GM21515 (cell line): ENCODE measurements at regions not wholly inside any gene's neighbourhood (a gene's known extent, or its start where the extent isn't known, plus 50 kb on each side); places are given as distances from the start of the nearest gene placed in this dataset.
"Not testable (repeated sequence)": the region's sequence is repeated elsewhere in the genome, so short reads cannot be mapped to it uniquely, and the experiment has no call there.

Source experiments
- ATAC-seq: cut with Tn5 transposase; IDR thresholded peaks from one replicate; pipeline ENCODE4 v1.9.1; 2021; ENCODE audit not compliant: unreplicated experiment

DNA sequence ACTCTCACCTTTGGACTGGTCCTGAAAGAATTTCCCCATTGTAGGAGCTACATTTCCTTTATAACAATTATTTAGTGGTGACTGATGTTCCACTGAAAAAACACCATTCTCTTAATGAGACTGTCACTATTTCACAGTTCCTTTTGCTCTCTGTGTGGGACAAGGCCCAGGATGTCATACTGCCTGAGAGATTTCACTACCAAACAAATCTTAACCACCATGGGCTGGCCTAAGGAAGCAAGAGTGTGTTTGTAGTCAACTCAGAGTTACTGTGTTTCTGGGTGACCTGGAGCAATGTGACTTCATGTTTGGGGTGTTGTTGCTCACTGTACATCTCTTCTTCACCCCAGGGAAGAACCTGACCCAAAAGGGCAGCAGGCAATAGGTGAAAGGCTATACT is 50.1 kb upstream of the ZNF608 start:
- ATAC-seq = no peak

- ATAC-seq = no peak
Observed at GRCh38 chr5:124797665-124798087, 51.2 kb upstream of the ZNF608 start.

- ATAC-seq = no peak
Observed at GRCh38 chr5:124798890-124799289, 52.5 kb upstream of the ZNF608 start.

DNA sequence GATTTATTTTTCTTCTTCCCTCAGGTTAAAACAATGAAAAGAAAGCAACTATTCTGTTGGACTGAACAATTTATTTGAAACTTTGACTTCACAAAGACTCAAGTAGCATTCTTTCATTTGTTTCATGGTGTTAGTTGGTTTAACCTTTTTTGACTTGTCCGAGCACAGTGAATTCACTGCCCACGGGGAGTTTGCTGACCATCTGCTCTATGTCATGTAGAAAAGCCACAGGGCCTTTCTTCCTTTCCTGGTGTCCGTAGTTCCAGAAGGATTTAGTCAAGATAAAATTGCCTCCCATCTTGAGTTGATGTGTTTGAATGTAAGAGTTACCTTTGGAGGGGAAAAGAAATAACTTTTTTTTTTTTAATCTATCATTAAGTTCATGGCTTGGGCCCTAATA is 55.1 kb upstream of the ZNF608 start:
- no peak for ATAC-seq

DNA sequence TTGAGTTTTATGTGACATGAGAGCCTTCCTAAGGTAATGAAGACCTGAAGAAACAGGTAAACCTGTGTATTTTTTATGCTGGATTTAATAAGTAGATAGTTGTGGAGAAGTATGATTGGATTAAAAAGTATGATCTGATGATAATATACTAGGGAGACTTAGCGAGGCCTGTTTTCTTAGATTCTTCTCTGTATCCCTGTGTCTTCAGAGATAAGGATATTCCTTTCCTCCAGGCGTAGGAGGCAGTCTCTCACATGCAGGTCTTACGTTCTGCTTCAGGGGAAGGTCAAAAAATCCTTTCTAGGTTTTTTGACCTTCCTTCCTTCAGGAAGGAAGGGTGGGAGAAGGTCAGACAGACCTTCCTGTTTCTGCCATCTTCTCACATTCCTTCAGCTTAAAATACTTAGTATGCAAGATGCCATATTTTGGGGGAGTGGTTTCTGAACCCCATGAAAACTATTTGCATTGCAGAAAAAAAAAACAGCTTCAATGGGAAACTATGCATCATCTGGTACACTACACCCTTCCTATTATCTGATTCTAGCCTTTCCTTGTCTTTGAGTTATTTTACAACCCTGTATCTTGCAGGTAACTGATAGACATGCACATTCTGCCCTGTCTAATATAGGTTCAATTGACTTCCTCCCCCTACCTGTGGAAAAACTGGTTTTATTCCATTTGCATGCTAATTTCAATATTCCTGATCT is 57.3 kb upstream of the ZNF608 start:
- no peak for ATAC-seq

DNA sequence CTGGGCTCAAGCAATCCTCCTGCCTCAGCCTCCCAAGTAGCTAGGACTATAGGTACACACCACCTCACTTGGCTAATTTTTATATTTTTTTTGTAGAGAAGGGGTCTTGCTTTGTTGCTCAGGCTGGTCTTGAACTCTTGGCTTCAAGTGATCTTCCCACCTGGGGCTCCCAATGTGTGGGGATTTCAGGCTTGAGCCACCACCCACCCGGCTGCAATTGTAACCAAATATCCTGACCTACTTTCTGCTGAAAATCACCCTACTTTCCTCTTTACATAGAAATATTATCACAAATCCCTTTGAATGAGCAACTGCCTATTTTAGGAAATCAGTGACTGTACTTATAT is 59.6 kb upstream of the ZNF608 start:
- no peak for ATAC-seq

DNA sequence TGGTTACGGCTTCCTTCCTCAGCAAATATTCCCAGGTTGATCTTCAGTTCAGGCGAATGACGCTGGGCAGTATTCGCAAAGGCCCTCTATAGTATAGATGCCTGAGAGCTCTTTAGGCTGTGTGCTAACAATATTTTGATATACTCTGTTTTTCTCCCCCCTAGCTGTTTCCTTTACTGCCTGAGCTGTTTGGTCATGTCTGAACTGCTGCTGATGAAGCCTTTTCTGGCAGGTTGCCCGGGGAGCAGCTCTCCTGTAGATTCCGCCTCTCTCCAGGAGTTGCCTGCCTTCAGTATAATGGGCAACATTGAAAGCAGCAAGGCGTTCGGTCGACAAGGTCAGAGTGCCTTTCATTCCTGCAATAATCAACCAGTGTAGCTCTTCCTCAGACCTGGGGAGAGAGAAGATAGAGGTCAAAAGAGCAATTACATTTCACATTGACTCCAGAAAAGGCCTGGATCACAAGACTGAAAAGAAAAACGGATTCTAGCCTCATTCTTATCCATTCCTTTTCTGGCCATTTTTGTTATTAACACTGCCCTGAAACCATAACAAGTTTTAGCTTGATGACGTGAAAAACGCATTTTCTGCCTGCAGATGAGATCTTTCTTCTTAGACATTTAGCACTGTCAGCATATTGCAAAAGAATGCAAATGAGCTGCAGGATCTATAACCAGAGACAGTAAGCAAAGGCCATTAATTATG is 60.1 kb upstream of the ZNF608 start:
- ATAC-seq = no peak

- ATAC-seq = no peak
Observed at GRCh38 chr5:124808842-124809268, 62.4 kb upstream of the ZNF608 start.

GRCh38 chr5:124810396-124811006 is 64.1 kb upstream of the ZNF608 start:
- ATAC-seq = no peak

DNA sequence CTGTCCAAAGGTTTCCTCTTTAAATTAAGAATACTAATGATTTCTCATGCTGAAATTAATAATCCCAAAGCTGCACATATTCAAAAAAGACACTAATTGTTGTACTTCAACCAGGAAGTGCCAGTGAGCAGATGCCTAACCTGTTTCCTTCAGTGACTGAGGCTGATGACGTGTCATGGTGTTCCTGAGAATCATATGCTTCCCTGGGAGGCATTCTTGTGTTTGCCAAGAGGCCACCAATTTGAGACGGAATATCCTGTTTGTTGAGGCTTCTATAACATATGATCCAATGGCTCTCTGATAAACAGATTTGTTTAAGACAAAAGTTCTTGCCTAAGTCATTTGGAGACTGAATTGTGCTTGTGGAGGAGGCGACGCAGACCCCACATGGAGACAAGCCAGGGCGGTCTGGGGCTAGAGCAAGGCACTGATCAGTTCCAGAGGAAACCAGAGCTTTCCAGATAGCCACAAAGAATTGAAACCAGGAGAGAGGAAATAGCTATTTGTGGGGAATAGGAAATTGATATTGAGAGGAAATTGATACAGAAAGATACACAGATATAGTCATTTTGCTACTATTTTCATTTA is 66.4 kb upstream of the ZNF608 start:
- ATAC-seq = no peak

GRCh38 chr5:124816381-124816780 is 69.9 kb upstream of the ZNF608 start:
- ATAC-seq = no peak

- ATAC-seq = no peak
Observed at GRCh38 chr5:124819201-124819600, 72.8 kb upstream of the ZNF608 start.

DNA sequence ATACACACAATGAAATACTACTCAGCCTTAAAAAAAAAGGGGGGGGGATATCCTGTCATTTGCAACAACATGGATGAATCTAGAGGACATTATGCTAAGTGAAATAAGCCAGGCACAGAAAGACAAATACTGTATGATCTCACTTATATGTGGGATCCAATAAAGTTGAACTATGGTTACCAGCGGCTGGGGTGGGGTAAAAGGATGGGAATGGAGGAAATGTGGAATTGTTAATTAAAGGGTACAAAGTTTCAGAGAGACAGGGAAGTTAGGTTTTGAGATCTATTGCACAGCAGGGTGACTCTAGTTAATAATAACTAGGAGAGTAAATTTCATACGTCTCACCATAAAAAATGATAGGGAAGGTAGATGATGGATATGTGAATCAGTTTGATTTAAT is 76.2 kb upstream of the ZNF608 start:
- no peak for ATAC-seq

DNA sequence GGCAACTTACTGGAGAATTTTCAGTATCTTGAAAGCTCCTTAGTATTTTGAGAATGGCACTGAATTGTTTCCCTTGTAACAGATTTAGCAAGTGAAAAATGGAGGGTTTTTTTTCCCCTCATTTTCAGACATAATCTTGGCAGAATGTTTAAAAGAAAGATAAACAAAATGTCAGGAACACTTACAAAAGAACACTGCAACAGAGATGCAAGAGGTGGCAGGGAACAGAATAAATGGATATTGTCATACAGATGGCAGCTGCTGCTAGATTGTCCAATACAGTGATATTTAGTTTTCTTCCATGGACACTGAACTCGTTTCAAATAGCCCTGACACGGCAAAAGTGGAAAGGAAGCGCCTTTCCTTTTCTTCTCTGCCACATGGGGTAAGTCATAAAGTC is 76.9 kb upstream of the ZNF608 start:
- no peak for ATAC-seq

DNA sequence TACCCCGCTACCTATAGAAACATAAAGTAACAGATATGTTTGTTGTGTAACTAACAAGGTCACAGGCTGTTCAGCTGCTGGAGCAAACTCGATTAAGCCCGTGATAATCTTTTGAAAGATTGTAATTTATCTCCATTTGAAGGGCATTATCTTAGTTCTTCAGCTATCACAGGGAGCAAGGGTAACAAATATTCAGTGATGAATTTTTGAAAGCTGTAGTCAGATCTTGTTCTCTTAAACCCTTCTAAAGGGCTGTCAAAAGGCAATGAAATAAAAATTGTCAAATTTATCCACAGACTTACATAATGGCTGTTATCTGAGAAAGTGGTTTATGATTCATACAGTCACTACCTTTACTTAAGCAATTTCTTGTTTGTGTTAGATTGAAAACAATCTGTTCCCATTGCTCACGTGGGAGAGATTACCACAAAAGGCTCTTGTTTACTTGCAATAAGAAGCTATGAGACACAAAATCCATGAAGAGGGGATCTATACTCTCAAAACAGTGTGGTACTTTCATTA is 78.3 kb upstream of the ZNF608 start:
- no peak for ATAC-seq

DNA sequence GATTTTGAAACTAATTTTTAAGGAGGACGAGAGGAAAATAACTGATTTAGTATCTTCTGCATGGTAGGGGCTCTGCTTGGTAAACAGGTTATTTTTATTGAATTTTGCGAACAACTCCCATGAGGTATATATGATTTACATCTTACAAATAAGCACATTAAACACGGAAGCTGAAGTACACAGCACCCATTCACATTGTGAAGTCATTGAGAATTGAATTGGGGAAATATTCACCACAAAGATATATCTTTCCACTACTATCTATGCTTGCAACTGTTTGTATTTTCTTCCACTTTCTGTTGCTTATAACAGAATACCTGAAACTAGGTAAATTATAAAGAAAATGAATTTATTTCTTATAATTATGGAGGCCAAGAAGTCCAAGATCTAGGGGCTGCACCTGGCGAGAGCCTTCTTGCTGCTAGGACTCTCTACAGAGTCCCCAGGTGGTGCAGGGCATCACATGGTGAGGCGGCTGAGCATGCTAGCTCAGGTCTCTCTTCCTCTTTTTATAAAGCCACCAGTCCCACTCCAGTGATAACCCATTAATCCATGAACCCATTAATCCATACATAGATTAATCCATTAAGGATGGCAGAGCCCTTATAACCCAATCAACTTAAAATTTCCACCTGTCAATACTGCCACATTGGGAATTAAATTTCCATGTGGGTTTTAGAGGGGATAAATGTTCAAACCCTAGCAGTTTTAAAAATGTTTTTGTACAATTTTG is 79.0 kb upstream of the ZNF608 start:
- peak; percentile 83 for ATAC-seq

DNA sequence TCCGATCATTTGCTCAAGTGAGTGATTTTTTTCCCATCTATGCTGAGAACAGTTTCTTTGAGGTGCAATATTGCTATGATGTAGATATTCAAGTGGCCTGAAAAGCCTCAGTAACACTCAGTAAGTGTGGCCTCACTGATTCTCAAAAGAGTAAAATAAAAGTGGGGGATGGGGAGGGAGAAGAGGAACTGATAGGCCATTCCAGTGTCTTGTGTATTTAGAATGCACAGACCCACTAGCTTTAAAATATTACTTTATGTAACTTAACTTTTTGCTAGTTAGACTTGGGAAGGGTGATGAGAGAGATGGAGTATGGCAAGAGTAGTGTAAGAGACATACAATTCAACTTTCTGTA is 79.5 kb upstream of the ZNF608 start:
- peak; percentile 7 for ATAC-seq

GRCh38 chr5:124828731-124829234 is 82.3 kb upstream of the ZNF608 start:
- no peak for ATAC-seq

DNA sequence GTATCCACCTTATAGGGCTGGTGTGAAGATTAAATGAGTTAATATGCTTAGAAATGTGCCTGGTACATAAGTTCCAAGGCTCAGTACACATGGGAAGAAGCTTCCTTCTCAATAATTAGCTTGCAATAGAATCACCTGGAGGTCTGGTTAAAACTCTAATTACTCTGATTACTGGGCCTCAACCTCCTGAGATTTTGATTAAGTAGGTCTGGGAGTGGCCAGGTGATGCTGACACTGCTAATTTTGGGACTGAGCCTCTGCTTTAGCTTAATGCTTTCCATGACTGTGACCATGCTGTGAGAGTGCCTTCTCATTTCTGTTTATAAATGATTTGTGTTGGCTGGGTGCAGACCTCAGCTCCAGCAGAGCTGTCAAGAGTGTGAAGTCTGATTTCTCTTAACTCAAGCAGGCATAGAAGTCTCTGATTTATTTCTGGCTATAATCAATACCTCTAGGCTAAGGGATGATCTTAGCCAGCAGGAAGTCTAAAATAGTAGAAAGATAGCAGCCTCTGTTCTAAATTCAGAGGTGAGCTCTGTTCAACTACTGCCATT is 85.3 kb upstream of the ZNF608 start:
- no peak for ATAC-seq

- no peak for ATAC-seq
Observed at GRCh38 chr5:124832510-124832909, 86.1 kb upstream of the ZNF608 start.

DNA sequence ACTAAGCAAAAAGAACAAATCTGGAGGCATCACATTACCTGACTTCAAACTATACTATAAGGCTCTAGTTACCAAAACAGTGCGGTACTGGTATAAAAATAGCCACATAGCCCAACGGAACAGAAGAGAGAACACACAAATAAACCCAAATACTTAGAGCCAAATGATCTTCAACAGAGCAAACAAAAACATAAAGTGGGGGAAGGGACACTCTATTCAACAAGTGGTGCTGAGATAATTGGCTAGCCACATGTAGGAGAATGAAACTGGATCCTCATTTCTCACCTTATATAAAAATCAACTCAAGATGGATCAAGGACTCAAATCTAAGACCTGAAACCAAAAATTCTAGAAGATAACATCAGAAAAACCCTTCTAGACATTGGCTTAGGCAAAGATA is 89.9 kb upstream of the ZNF608 start:
- not testable (repeated sequence) for ATAC-seq
